ENCODE measurements at regions not wholly inside any gene's neighbourhood (a gene's known extent, or its start where the extent isn't known, plus 50 kb on each side); places are given as distances from the start of the nearest gene placed in this dataset.

DNA sequence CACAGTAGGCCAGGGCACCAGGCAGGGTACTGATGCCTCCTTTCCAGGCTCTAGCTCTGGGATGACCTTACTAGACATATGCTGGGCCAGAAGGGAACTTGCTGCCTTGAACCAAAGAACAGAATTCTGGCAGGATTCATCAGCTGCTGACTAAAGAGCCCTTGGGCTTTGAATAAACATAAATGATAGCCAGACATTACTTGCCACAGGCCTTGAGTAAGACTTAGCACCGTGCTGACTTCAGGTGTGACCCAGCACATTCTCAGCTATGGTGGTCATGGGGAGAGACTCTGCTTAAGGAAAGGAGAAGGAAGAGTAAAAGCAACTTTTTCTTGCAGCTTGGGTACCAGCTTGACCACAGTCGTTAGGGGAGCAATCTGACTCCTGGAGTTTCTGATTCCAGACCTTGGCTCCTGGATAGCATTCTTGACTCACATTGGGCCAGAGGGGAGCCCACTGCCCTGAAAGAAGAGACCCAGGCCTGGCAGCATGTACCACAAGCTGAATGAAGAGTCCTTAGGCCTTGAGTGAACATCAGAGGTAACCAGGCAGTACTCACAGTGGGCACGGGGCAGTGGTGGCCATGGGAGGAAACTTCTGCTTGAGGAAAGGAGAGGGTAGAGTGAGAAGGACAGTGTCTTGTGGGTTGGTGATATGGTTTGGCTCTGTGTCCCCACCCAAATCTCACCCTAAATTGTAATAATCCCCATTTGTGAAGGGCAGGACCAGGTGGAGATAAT lies 926.1 kb upstream of the SORCS1 start (continued):
- TF ChIP-seq, protein P1, sequence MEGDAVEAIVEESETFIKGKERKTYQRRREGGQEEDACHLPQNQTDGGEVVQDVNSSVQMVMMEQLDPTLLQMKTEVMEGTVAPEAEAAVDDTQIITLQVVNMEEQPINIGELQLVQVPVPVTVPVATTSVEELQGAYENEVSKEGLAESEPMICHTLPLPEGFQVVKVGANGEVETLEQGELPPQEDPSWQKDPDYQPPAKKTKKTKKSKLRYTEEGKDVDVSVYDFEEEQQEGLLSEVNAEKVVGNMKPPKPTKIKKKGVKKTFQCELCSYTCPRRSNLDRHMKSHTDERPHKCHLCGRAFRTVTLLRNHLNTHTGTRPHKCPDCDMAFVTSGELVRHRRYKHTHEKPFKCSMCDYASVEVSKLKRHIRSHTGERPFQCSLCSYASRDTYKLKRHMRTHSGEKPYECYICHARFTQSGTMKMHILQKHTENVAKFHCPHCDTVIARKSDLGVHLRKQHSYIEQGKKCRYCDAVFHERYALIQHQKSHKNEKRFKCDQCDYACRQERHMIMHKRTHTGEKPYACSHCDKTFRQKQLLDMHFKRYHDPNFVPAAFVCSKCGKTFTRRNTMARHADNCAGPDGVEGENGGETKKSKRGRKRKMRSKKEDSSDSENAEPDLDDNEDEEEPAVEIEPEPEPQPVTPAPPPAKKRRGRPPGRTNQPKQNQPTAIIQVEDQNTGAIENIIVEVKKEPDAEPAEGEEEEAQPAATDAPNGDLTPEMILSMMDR (IDR thresholded peaks at IDR 0.05; ENCODE audit: control extremely low read depth in 1 of 3, insufficient read depth in 1 of 3, low read depth in 1 of 3, low read length in 3 of 3), result no peak
- TF ChIP-seq RAD21 (IDR thresholded peaks at IDR 0.05 in 1 of 2, conservative IDR thresholded peaks at IDR 0.05 in 1 of 2; ENCODE audit: low read depth in 2 of 2, low read length in 2 of 2) (no peak), CREB1 (IDR thresholded peaks at IDR 0.05) (no peak), BACH1 (IDR thresholded peaks at IDR 0.05; ENCODE audit: low read length) (no peak), TBP (IDR thresholded peaks at IDR 0.05; ENCODE audit: low read depth, low read length) (no peak)
